Chondrocyte (in vitro differentiated cells): ENCODE measurements at regions not wholly inside any gene's neighbourhood (a gene's known extent, or its start where the extent isn't known, plus 50 kb on each side); places are given as distances from the start of the nearest gene placed in this dataset.

Source experiments
- DNase-seq: peaks from one replicate; pipeline ENCODE4 v3.0.0; 2021; ENCODE audit warnings: mixed read lengths, low spot score
- H3K27ac Mint-ChIP-seq: one replicate; pipeline ENCODE4 v1.8.0; 2021; ENCODE audit warnings: mild to moderate bottlenecking, moderate library complexity, mixed read lengths; ENCODE audit not compliant: unreplicated experiment
- H3K27me3 Mint-ChIP-seq: 2 replicates; pipeline ENCODE4 v1.8.0; 2021; ENCODE audit warnings: low read depth, mixed read lengths
- H3K36me3 Mint-ChIP-seq: 2 replicates; pipeline ENCODE4 v1.8.0; 2021; ENCODE audit warnings: low read depth, mixed read lengths
- H3K4me1 Mint-ChIP-seq: 2 replicates; pipeline ENCODE4 v1.8.0; 2021; ENCODE audit warnings: low read depth, mild to moderate bottlenecking, mixed read lengths
- H3K4me3 Mint-ChIP-seq: one replicate; pipeline ENCODE4 v1.8.0; 2021; ENCODE audit warnings: mild to moderate bottlenecking, moderate library complexity, mixed read lengths; ENCODE audit not compliant: unreplicated experiment
- H3K9me3 Mint-ChIP-seq: 2 replicates; pipeline ENCODE4 v1.8.0; 2021; ENCODE audit warnings: low read depth, mixed read lengths
- TF ChIP-seq, protein P1 (sequence below): fragments of 200-600 bp; sonication (generic); IDR thresholded peaks from 2 replicates; pipeline ENCODE4 v1.5.0; 2021; ENCODE audit warnings: antibody characterized with exemption, mild to moderate bottlenecking, moderate library complexity

DNA sequence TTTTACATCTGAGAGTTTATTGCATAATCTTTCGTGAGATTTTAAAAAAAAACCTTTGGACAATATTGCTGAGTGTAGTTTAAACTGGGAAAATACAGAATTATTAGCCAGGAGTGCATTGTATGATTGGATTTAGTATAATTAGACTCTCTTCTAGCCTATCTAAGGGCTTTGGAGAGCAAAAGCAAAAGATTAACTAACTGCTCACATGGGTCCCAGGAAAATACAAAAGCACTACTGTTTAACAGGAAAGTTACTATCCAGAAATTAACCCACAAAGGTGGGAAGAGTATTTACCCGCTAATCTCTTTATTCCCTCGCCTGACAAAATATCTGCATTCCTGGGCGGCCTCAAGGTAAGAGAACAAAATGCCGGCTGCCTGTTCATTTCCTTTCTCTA, 309.5 kb downstream of the ATXN7L3B start:
- no peak for DNase-seq
- Mint-ChIP-seq H3K4me1 (no peaks in the 10 kb centered on the region), H3K4me3 (no peak overlapping the region), H3K27ac (no peak overlapping the region), H3K9me3 (no peaks in the 10 kb centered on the region), H3K27me3 (peaks cover 27% of the 10 kb centered on the region), H3K36me3 (no peaks in the 10 kb centered on the region)
- TF ChIP-seq, protein P1, sequence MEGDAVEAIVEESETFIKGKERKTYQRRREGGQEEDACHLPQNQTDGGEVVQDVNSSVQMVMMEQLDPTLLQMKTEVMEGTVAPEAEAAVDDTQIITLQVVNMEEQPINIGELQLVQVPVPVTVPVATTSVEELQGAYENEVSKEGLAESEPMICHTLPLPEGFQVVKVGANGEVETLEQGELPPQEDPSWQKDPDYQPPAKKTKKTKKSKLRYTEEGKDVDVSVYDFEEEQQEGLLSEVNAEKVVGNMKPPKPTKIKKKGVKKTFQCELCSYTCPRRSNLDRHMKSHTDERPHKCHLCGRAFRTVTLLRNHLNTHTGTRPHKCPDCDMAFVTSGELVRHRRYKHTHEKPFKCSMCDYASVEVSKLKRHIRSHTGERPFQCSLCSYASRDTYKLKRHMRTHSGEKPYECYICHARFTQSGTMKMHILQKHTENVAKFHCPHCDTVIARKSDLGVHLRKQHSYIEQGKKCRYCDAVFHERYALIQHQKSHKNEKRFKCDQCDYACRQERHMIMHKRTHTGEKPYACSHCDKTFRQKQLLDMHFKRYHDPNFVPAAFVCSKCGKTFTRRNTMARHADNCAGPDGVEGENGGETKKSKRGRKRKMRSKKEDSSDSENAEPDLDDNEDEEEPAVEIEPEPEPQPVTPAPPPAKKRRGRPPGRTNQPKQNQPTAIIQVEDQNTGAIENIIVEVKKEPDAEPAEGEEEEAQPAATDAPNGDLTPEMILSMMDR, result no peak

DNA sequence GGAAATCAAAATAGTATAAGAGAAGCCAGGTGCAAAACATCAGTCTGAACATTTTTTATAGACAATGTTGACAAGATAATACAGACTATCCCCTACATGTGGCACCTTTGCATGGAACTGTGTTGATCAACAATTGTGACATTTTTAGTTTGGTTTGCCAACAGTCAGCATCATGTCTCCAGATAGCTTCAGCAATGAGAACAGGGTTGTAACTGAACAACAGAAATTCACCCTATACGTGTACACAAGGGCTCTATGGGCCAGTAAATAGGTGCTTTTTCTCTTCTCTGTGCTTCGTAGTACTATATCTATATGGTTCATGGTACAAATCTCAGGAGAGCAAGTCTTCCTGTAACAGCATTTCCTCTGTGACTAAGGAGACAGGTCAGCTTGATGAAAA, 310.4 kb downstream of the ATXN7L3B start:
- Mint-ChIP-seq H3K27ac (no peak overlapping the region), H3K4me1 (no peaks in the 10 kb centered on the region), H3K4me3 (no peak overlapping the region), H3K36me3 (no peaks in the 10 kb centered on the region), H3K27me3 (peaks cover 27% of the 10 kb centered on the region), H3K9me3 (no peaks in the 10 kb centered on the region)
- TF ChIP-seq, protein P1, result no peak
- no peak for DNase-seq

DNA sequence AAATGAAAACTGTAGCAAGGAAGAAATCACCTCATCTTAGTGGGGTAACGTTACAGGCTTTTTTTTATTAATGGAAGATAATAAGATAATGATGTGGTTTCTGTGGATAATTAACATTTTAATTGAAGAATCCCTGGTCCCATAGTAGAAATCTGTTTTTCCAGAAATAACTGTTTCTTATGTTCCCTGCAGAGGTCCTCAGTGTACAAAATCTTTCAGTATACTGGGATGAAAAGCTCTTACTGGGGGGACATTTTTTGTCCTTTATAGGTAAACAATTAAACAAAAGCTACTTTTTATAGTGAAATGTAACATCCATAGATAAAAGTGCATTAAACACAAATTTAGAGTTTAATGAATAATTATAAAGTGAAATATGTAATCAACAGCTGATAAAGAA, 312.2 kb downstream of the ATXN7L3B start:
- Mint-ChIP-seq H3K4me3 (no peak overlapping the region), H3K9me3 (no peaks in the 10 kb centered on the region), H3K36me3 (no peaks in the 10 kb centered on the region), H3K27ac (no peak overlapping the region), H3K4me1 (no peaks in the 10 kb centered on the region), H3K27me3 (peaks cover 25% of the 10 kb centered on the region)
- DNase-seq, result no peak
- TF ChIP-seq, protein P1, result peak; percentile 71

DNA sequence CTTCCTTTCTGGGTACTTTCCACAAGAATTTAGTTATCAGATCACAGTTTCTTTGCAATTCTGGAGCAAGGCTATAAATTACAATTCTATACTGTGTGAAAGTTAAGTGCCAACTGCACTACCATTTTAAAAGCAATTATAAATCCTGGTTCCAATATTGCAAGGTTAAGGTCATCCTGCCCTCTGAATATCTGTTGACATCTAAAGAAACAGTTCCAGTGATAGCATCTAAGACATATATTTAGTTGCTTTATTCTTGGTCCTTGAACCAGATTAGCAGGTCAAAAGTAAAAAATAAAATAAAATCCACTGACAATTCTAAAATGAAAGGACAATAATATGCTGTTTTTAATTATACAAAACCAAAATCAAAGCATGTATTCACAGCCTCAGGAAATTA, 334.2 kb downstream of the ATXN7L3B start:
- peaks cover 4% of the 10 kb centered on the region for H3K9me3 Mint-ChIP-seq
- H3K4me1 Mint-ChIP-seq, result no peaks in the 10 kb centered on the region
- no peak overlapping the region for H3K27ac Mint-ChIP-seq
- H3K27me3 Mint-ChIP-seq, result peaks cover 4% of the 10 kb centered on the region
- TF ChIP-seq, protein P1, result no peak
- H3K4me3 Mint-ChIP-seq, result no peak overlapping the region
- no peak for DNase-seq
- H3K36me3 Mint-ChIP-seq, result peaks cover 2% of the 10 kb centered on the region

DNA sequence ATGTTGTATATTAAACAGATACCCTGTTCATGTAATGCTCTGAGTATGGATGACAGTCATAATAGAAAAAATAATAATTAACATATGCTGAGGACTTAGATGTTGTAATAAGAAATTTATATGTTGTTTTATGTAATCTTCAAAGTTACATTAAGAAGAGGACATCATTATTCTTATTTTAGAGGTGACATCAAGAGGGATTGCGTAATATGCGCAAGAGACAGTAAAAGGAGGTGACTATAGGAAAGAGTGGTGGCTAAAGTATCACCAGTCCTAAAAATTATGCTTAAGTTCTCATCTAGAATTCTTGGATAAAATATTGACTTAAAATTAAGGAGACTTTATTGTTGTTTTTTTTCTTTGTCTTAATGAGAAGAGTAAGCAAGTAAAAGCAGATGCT, 323.9 kb downstream of the KCNC2 start:
- H3K4me1 Mint-ChIP-seq, result peaks cover 20% of the 10 kb centered on the region
- H3K27me3 Mint-ChIP-seq, result peaks cover 1% of the 10 kb centered on the region
- H3K4me3 Mint-ChIP-seq, result no peak overlapping the region
- no peak for DNase-seq
- TF ChIP-seq, protein P1, result no peak
- H3K27ac Mint-ChIP-seq, result no peak overlapping the region
- no peaks in the 10 kb centered on the region for H3K36me3 Mint-ChIP-seq
- no peaks in the 10 kb centered on the region for H3K9me3 Mint-ChIP-seq
